MCF 10A (cell line): ENCODE measurements at regions not wholly inside any gene's neighbourhood (a gene's known extent, or its start where the extent isn't known, plus 50 kb on each side); places are given as distances from the start of the nearest gene placed in this dataset.

Experiments used
- BruUV-seq: library from RNA; stranded (reverse); fragments of 400-500 nt; replicated peaks from 2 replicates; lab custom pipeline; 2021; lab: Mats Ljungman, UMichigan
- CTCF ChIA-PET: fragments of 300-600 bp; sonication (Branson Sonifier 250); formaldehyde crosslinking; extraction: SDS; loops from one replicate; lab custom pipeline; 2021; ENCODE audit warnings: antibody characterized with exemption, inconsistent platforms; lab: Yijun Ruan, JAX
- POLR2A ChIA-PET: fragments of 300-600, 350-650 bp; sonication (Branson Sonifier 250); formaldehyde crosslinking; extraction: SDS; loops from one replicate; lab custom pipeline; 2020; ENCODE audit warnings: antibody characterized with exemption, inconsistent platforms; lab: Yijun Ruan, JAX
- DNase-seq: peaks from one replicate; pipeline ENCODE4 v3.0.0-alpha.2; 2018; ENCODE audit not compliant: unreplicated experiment
- H3K27ac Mint-ChIP-seq: one replicate; pipeline ENCODE4 v1.8.0; 2022; ENCODE audit warnings: mild to moderate bottlenecking, low read depth, mixed read lengths; ENCODE audit not compliant: unreplicated experiment
- H3K27me3 Mint-ChIP-seq: one replicate; pipeline ENCODE4 v1.8.0; 2022; ENCODE audit warnings: mixed read lengths; ENCODE audit not compliant: insufficient read depth, unreplicated experiment
- H3K36me3 Mint-ChIP-seq: one replicate; pipeline ENCODE4 v1.8.0; 2022; ENCODE audit warnings: mild to moderate bottlenecking, moderate library complexity, mixed read lengths; ENCODE audit not compliant: insufficient read depth, unreplicated experiment
- H3K4me1 Mint-ChIP-seq: one replicate; pipeline ENCODE4 v1.8.0; 2022; ENCODE audit warnings: mixed read lengths; ENCODE audit not compliant: insufficient read depth, unreplicated experiment
- H3K4me3 Mint-ChIP-seq: one replicate; pipeline ENCODE4 v1.8.0; 2022; ENCODE audit warnings: mild to moderate bottlenecking, moderate library complexity, mixed read lengths; ENCODE audit not compliant: unreplicated experiment
- H3K9me3 Mint-ChIP-seq: one replicate; pipeline ENCODE4 v1.8.0; 2022; ENCODE audit warnings: mixed read lengths; ENCODE audit not compliant: unreplicated experiment
- CTCF ChIP-seq: fragments of 200-600 bp; IDR thresholded peaks from one replicate; pipeline ENCODE4 v1.8.0; 2022; ENCODE audit warnings: antibody characterized with exemption, mild to moderate bottlenecking; ENCODE audit not compliant: unreplicated experiment
- intact Hi-C: fragments of 100-400 bp; cut with micrococcal nuclease; formaldehyde crosslinking; loops from 2 replicates; pipeline ENCODE4 v1.14.1; 2022

DNA sequence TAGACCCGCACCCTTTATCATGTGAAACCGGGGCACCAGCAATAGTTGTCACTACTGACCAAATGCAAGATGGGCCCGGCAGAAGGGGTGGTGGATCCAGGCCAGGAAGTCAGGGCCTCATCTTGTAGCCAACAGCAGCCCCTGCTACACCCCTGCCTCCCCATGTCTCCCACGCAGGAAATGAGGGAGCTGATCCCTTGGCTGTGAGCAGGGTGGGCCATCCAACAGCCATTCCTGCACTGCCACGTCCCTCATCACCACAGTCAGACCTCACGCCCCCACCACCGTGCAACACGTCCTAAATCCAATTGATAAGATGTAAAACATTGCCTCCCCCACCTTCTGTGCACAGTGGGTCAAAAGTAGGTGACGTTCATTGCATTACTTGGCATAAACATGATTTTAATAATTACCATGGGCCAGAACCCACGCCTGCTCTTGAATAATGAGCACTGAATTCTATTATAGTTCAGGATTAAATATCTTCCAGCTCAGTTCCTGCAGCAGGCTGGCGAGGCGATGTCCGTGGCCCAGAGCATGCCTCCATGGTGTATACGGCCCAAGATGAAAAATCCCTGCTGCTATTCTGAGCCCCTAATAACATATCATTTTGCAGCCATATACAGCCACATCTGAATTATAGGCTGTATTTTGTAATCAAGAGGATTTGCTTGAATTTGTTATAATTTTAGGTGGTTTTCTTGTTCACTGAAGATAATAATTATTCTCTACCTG, 1373.8 kb downstream of the BRD1 start:
- intact Hi-C loops, result no loop called here
- no peaks in the 10 kb centered on the region for H3K27me3 Mint-ChIP-seq
- peaks cover 25% of the 10 kb centered on the region for H3K9me3 Mint-ChIP-seq

DNA sequence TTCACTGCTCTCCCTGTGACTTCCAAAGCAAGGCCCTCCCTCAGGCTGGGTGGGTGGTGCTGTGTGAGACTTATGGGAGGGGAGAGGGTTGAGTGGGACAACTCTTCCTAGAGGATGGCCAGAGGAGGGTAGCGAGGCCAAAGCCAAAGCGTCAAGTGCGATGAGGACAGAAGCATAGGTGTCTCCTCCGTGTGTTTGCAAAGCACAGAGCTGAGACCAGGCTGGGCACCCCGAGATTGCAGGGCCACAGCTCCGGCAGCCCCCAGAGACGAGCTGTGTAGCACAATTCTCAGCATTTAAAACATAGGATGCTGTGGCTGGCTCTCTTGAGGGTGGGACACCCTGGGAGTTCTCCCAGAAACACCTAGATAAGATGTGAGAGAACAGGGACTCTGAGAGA, 1374.5 kb downstream of the BRD1 start:
- BruUV-seq, result no TSS peak
- POLR2A ChIA-PET, result no interaction called here

More for the DNA sequence above, 1373.8 kb downstream of the BRD1 start:
- no peaks in the 10 kb centered on the region for H3K36me3 Mint-ChIP-seq
- H3K4me3 Mint-ChIP-seq, result no peak overlapping the region
- H3K27ac Mint-ChIP-seq, result no peak overlapping the region
- no TSS peak for BruUV-seq
- TF ChIP-seq CTCF, result no peak
- ChIA-PET CTCF (no interaction called here), POLR2A (no interaction called here)
- no peaks in the 10 kb centered on the region for H3K4me1 Mint-ChIP-seq
- DNase-seq, result no peak

DNA sequence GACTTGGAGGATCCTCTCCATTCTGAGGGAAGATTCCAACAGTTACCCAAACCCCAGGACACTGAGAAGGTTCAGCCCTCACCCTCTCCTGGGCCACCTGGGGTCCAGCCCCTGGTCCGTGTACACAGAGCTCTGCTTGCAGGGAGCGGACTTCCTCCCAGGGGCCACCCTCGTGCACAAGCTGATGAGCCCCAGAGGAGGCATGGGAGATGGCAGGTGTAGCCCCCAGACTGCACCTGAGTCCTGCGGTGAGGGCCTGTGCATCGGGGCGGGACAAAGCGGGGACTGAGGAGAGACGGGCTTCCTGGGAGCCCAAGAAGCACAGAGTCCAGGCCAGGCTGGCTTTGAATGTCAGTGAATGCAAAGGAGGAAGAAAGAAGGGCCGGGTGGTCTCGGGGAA, 1374.9 kb downstream of the BRD1 start:
- no peaks in the 10 kb centered on the region for H3K4me1 Mint-ChIP-seq
- H3K4me3 Mint-ChIP-seq, result no peak overlapping the region
- TF ChIP-seq CTCF, result no peak

More for the DNA sequence above, 1374.5 kb downstream of the BRD1 start:
- TF ChIP-seq CTCF, result no peak
- Mint-ChIP-seq H3K27ac (no peak overlapping the region), H3K4me1 (no peaks in the 10 kb centered on the region), H3K9me3 (peaks cover 25% of the 10 kb centered on the region), H3K4me3 (no peak overlapping the region), H3K36me3 (no peaks in the 10 kb centered on the region), H3K27me3 (no peaks in the 10 kb centered on the region)
- no peak for DNase-seq
- intact Hi-C loops, result no loop called here
- CTCF ChIA-PET, result no interaction called here

DNA sequence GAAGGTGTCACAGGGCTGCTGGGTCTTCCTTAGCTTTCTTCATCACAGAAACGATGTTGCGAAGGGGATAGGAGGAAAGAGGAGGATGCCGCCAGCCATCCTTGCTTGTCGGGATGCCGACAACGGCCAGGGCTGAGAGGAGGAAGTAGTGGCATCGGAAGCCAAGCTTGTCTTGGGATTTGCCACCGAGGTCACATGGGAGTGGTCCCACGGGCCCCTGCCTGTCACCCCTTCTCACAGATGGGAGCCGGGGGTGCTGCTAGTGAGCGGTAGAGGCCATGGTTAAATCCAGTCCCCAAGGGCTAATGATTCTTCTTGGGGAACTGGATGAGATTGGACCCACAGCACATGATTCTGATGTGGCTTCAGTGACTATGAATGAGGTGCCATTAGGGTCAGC, 1375.8 kb downstream of the BRD1 start:
- Mint-ChIP-seq H3K4me3 (no peak overlapping the region), H3K9me3 (peaks cover 25% of the 10 kb centered on the region), H3K27me3 (no peaks in the 10 kb centered on the region), H3K4me1 (no peaks in the 10 kb centered on the region), H3K27ac (no peak overlapping the region), H3K36me3 (no peaks in the 10 kb centered on the region)
- no TSS peak for BruUV-seq
- intact Hi-C loops, result no loop called here
- no peak for TF ChIP-seq CTCF
- ChIA-PET POLR2A (no interaction called here), CTCF (no interaction called here)
- no peak for DNase-seq

More for the DNA sequence above, 1374.9 kb downstream of the BRD1 start:
- Mint-ChIP-seq H3K27me3 (no peaks in the 10 kb centered on the region), H3K9me3 (peaks cover 25% of the 10 kb centered on the region), H3K27ac (no peak overlapping the region), H3K36me3 (no peaks in the 10 kb centered on the region)
- no peak for DNase-seq
- ChIA-PET CTCF (no interaction called here), POLR2A (no interaction called here)
- no TSS peak for BruUV-seq
- intact Hi-C loops, result no loop called here
